TTC549 (cell line): ENCODE measurements at regions not wholly inside any gene's neighbourhood (a gene's known extent, or its start where the extent isn't known, plus 50 kb on each side); places are given as distances from the start of the nearest gene placed in this dataset.
"Not testable (repeated sequence)": the region's sequence is repeated elsewhere in the genome, so short reads cannot be mapped to it uniquely, and the experiment has no call there.

Experiments
- FAIRE-seq: peaks from 2 replicates; lab custom pipeline; 2012; peaks lifted over from hg19 to GRCh38; lab: Jason Lieb, UNC

DNA sequence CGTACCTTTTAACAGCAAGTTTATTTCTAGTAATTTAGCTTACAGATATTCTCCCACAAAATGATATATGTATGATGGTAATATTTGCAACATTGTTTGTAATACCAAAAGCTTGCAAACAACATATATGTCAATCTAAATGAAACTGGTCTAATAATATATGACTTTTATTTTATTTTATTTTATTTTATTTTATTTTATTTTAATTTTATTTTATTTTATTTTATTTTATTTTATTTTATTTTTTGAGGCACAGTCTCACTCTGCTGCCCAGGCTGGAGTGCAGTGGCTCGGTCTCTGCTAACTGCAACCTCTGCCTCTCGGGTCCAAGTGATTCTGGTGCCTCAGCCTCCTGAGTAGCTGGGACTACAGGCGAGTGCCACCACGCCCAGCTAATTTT is 94.6 kb upstream of the ABCA1 start:
- not testable (repeated sequence) for FAIRE-seq

DNA sequence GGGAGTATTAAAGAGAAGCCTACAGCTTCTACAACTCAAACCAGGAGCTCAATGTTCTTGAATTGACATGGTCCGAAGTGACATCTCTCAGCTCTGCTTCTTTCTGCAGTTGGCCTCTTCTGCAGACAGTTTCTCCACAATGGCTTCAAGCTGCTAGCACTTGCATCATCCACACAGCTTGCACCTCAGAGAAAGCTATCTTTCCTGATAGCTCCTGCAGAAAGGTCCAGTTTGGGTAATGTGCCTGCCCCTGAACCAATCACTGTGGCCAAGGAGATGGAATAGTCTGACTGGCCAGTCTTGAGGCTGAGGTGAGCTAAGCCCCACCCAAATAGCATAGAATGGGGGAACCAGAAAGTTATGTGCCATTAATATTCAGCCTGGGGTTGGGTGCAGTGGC is 95.8 kb upstream of the ABCA1 start:
- FAIRE-seq, result no peak

DNA sequence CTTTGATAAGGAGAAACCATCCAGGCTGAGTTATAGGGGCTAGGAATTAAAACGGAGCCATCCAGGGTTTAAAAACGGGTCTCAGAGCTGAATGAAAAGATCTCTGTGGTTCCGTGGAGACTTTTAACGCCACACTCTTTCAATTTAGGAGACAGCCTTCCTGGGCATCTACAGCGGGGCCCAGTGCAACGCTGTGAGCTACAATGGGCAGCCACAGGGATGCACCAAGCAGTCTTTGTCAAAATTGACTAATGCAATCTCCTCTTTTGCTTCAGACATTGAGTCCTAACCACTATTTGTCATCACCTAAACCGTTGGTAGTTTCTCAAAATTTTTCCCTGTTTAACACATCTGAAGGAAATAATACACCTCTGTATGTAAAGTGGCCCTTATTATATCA is 96.6 kb upstream of the ABCA1 start:
- FAIRE-seq, result no peak

DNA sequence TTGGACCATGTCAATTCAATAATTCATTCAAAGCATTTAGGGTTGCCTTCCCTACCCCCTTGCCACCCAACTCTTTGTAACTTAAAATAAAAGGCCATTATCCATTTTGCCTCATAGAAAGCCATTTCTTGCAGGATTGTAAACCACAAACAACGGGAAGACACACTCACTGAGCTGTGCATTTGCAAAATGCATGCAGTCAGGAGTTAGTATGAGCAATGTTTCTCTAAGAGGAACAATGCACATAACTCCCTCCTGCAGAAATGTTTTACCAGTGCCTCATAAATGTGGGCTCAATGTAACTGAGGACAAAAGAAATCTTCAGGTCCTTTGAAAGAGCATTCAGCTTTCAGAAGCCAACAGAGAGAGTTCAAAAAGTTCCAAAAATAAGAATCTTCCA is 98.5 kb upstream of the ABCA1 start:
- FAIRE-seq, result no peak

DNA sequence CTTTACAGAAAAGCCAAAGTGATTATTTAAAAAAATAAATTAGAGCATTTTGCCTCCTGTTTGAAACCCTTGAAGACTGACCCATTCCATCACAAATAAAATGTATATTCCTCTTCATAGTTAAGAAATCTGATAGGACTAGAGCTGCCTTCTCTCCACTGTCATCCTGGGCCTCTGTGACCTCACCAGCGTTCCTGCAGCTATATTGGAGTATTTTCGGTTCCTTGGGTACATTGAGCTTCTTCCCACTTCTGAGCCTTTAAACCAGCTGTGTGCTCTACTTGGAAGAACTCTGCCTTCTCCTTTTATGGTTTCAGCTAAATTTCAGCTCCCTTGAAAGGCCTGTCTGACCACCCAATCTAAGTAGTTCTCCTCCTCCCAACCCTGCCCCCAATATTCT is 99.1 kb upstream of the ABCA1 start:
- no peak for FAIRE-seq

DNA sequence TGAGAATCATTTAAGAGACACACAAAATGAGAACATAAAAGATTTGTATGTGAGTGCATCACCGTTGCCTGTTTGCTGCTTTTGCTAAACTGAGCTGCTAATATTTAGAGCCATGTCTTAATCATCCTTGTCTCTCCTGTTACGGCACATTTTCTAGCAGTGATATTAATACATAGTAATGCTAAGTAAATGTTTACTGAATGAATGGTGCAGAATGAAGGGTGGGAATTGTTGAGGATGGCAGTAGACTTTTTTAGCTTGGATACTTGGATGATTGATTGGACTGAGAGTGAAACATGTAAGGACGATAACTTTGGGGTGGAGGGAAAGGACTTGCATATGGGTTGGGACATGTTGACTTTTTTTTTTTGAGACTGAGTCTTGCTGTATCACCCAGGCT is 102.3 kb upstream of the ABCA1 start:
- FAIRE-seq, result no peak

DNA sequence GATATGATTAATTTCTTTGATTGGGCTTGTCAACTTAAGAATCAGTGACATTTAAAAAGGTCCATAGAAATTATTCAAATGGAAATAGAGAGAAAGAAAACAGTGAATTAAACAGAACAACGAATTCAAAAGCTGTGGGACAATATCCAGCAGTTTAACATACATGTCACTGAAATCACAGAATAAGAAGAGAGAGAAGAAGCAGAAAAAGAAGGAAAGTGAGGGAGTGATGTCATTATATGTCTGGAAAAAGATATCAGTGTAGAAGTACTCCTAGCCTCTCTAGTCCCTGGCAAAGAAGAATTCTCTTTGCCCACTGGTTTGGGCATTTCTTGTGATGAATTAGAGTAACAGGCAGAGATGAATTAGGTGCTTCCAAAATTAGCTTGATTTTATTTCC is 109.2 kb upstream of the ABCA1 start:
- FAIRE-seq, result no peak

DNA sequence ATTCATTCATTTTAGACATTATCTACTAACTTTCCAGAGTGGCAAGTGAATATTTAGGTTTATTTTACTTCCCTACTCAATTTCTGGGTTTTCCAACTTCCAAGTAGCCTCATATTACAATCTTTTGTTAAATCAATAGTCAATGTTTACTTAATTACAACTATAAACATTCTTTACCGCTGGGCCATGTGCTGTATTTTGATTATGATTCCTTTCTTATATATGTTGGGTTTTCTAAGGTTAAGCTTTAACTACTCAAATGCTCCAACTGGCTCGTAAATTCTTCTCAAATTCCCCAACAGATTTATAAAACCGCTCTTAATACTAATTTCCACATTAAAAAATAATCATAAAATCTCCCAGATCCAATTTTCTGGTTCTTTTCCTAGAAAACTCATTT is 110.1 kb upstream of the ABCA1 start:
- no peak for FAIRE-seq

DNA sequence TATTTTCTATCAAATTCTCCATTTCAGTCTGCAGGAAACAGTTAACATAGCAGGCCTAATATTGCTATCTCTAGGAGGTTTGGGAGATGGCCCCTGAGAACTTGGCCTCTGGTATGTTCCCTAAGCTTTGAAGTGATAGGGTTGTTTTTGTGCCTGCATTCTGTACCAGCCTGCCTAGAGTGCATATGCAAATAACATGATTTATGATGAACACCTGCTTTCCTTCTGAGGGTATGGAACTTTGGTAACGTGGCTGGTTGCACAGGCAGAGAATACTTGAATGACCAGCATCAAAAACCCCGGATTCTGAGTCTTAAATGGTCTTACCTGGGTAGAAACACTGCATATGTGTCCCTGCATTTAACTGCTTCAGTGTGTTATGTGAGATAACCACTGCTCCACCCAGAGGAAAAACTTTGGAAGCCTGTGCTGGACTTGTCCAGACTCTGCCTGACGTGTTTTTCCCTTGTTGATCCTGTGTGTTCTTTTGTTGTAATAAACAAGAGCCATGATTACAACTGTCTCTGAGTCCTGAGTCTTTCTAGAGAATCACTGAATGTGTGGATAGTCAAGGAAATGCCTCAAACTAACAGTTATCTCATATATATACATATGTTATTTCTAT is 111.3 kb upstream of the ABCA1 start:
- FAIRE-seq, result no peak

DNA sequence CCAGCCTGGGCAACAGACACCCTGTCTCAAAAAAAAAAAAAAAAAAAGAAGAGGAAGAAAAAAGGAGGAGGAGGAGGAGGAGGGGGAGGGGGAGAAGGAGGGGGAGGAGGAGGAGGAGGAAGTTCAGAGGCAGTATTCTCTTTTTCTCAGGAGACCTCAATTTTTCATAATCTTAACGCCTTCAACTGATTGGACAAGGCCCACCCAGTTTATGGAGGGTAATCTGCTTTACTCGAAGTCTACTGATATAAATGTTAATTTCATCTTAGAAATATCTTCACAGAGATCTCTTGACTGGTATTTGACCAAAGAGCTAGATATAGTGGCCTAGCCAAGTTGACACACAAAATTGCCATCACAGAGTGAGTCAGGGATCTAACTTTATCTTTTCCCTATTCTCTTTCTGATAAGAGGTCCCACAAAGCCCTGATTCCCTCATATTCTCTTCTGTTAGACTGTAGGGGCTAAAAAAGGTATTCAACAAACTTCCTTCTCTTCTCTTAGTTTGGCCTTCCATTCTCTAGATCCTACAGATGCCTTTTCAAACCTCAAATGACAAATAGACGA is 115.5 kb upstream of the ABCA1 start:
- FAIRE-seq, result no peak

DNA sequence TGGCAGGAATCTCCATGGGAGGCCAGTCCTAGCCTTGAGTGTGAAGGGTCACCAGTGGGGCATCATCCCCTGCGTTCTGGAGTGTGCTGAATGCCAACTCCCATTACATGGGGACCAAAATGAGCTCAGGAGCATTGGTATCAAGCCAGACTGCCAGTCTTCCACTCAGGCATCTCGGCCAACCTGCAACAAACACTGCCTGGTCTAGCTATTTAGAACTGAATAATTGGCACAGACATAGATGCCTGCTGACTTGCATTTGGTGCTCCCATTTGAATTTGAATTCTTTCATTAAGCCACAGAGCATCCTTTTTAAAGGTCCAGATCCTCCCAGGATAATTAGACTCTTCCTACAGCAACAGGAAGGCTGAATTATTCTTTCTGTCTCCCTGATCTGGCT is 116.6 kb upstream of the ABCA1 start:
- no peak for FAIRE-seq

DNA sequence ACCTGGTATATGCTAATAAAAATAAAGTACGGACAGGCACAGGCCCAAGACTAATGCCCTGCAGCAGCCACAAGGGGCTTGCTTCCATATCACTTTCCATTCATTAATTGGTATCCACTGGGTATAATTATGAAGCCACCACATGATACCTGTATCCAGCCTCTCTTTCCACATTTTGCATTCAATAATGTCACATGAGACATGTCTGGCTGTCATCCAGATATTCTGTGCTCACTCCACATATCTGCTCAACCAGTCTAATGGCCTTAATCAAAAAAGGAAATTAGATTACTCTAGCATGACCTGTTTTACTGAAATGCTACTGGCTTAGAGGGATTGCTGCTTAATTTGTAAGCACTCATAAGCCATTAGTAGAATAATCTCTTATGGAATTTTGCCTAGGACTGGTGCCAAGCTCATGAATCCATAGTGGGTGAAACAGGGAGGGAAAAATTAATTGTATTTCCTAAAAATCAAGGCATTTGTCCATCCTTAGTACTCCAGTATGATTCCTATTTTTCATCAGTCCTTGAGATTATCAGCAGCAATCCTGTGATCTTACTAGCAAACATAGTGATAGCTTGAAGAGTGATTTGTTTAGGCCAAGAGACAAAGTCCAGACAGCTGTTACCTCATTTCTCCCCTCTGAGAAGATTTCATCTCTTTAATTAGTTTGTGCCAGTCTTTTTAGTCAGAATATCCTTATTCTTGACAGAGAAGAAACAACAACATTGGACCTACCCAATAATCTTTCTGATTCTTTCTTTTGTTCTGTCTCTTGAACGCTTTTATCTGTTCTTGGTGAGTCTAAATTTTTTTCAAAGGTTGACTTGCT is 119.2 kb upstream of the ABCA1 start:
- FAIRE-seq, result no peak

DNA sequence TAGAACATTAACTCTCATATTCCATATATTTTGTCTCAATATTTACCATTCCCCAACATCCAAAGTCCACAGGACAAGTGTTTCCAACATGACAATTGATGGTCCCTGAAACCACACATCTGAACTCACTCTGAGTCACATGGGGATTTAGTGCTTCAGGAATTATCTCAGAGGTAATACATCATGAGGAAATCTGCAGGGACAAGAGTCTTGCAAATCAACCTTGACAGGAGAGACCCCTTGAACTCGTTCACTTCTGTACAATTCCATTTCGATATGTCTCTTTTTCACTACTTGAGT is 119.7 kb upstream of the ABCA1 start:
- no peak for FAIRE-seq

DNA sequence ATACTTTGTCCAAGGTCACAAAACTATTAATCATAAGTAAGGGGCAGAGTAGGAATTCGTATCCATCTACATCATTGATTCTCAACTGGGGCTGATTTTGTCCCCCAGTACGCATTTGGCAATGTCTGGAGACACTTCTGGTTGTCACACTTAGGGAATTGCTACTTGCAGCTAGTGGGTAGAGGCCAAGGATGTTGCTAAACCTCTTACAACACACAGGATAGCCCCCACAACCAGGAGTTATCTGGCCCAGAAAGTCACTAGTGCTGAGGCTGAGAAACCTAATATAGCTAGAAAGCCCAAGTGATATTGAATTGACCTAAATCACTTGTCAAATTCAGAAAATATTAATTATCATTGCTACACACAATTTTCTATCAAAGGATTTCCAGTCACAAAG is 120.4 kb upstream of the ABCA1 start:
- FAIRE-seq, result no peak

DNA sequence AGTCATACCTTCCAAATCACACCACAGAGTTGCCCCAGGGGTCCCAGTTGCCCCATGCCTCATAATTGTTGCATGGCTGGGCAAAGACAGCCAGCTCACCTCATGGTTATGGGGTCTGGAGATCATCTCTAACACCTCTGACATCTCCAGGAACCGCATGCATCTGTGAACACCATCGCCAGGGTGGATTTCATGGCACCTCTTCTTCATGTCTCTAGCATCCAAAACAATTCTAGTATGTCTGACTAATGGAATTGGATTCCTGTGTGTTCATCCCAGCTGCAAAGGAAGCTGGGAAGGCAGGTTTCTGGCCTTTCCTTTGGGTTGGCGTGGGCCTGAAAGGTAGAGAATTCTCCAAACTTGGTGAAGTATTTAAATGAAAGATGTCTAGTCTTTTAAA is 122.3 kb upstream of the ABCA1 start:
- FAIRE-seq, result no peak

DNA sequence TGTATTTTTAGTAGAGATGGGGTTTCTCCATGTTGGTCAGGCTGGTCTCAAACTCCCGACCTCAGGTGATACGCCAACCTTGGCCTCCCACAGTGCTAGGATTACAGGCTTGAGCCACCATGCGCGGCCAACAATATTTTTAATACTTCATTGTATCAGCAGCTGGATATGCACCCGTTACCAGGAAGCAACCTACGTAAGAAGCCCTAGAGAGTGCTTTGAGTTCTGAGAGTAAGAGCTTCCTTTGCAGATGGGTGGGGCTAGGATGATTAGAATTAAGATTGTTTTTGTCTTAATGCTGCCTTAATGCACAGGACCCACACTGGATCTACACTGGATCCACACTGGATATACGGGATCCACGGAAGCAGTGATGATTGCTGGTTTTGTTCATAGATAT is 123.9 kb upstream of the ABCA1 start:
- FAIRE-seq, result no peak

DNA sequence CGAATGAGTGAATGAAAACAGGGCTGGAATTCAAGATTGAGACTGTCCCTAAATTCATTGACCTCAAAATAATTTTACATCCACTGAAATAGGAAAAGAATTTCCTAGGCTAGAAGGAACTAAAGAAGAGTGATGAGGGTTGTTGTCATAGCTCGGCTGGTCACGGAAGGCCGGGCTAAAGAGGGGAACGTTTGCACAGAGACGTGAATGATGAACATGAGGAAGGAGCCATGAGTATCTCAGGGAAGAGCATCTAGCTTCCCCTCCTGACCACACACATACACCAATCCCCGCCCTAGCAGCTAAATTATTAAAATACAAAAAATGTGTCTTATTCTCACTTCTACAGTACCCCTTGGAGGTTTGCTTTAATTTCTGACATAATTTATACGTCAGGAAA is 124.4 kb upstream of the ABCA1 start:
- FAIRE-seq, result no peak

DNA sequence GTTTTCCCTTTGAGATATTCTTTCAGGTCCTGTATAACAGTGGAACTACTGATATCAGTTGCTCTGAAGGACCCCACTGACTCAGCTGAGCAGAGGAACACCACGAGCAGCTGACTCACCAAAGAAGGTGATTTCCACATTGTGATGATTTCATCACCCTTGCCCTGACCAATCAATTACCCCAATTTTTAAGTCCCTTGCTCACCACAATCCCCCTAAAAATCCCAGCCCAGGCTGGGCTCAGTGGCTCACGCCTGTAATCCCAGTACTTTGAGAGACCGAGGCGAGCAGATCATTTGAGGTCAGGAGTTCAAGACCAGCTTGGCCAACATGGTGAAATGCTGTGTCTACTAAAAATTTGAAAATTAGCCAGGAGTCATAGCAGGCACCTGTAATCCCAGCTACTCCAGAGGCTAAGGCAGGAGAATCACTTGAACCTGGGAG is 125.3 kb upstream of the ABCA1 start:
- no peak for FAIRE-seq

DNA sequence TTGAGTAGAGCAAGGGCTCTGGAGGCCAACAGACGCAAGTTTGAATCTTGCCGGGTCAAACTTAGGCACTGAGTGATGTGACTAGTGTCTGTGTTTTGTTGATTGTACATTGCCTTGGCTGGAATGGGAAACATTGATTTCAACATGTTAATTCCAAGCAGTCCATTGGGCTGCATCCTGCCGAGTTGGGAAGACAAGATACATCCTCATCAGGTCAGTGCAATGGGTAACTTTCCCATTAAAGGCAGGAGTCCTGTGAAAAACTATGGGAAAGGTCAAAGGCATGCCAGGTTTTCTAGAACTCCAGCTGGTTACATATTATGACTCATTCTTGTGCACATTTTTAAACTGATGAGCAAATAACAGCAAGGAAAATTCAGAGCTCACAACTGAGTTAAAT is 126.5 kb upstream of the ABCA1 start:
- no peak for FAIRE-seq

DNA sequence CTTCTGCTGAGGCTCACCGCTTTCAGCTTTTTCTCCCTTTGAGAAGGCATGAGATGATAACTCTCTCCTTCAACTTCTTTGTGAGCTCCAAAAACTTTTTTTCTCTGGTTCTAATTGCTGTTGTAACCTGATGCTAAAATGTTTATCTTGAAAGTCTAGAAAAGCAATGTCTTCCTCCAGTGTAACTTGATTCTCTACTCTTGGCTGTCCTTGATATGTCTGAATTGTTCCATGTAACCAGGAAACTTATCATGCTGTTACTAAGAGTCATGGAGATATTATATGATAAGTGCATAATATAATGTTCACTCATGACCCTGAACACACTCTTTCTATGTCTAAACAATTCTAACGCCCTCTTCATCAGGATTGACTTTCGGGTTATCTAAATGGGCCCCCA is 128.0 kb upstream of the ABCA1 start:
- FAIRE-seq, result no peak

DNA sequence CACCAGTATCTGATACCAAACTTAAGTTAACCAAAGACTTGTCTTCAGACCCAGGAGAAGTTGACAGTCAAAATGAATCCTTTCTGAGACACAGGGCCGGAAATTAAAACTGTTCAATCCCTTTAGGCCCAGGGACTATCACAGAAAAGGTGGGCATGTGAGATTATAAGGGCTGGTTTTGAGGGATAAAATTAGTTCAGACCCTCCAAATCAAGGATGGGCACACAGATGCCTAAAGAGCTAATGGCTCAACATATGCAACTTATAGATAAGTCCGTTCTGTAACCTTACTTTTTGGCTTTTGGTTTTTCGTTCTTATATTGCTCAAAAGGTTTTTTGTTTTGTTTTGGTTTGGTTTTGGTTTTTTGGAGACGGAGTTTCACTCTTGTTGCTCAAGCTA is 129.6 kb upstream of the ABCA1 start:
- no peak for FAIRE-seq

DNA sequence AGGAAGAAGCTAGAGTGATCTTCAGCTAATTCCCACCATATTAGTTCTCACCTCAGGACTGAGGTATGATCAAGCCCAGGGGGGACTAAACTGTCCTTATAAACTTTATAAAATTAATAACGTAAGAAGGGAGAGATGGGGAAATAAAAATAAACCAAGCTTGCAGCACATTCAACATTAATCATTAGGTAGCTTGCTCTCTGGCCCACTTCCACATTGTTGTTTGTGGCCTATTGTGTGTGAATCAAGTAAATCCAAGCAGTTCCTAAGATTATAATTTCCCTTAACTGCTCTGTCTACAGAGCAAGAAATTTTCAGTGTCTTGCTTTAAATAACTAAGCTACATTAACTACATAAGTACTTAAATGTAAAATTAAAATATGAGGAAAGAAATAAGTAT is 131.3 kb upstream of the ABCA1 start:
- no peak for FAIRE-seq

DNA sequence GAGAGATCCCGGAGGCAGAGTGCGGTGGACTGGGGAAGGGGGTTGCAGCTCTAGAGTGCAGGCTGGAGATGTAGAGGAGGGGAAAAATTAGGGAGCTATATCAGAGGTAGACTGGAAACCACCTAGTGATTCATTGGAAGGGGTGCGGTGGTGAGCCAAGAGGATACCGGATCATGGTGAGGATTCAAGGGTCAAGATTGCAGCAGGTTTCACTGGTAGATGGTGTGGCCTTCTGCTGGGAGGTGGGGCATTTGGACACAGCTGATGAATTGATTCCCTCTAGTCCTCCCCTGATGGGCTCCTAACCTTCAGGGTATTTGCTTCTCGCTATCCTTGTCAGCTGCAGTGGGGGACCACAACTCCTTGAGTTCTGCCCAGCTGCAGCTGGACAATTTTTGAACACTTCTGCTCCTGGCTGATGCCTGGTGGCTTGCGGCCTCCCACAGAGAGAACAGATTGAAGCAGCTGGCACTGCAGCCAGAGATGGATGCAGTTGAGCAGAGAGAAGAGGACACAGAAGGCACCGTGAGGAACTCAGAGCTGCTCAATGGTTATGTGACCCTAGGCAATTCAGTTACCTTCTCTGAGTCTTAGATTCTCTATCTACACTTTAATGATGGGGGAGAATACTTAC is 134.4 kb upstream of the ABCA1 start:
- no peak for FAIRE-seq
